Lower leg skin (tissue), 4 donors: ENCODE measurements at regions not wholly inside any gene's neighbourhood (a gene's known extent, or its start where the extent isn't known, plus 50 kb on each side); places are given as distances from the start of the nearest gene placed in this dataset.

ENCODE experiments used
- DNase-seq, 2 donors: peaks; one replicate each; pipeline ENCODE4 v3.0.0-alpha.2; 2019; ENCODE audit warnings: low spot score in 2 of 2
- H3K4me3 ChIP-seq: fragments of 200-600 bp; sonication (generic); 2 replicates; pipeline ENCODE4 v1.5.1; 2017; ENCODE audit warnings: mild to moderate bottlenecking, low read depth; ENCODE audit not compliant: poor library complexity, severe bottlenecking
- CTCF ChIP-seq, 3 donors: fragments of 450-650 bp; IDR thresholded peaks; one replicate each; pipeline ENCODE4 v1.5.1; 2016; ENCODE audit warnings: antibody characterized with exemption in 3 of 3, mild to moderate bottlenecking in 3 of 3, moderate library complexity in 2 of 3
- POLR2A ChIP-seq, 2 donors: fragments of 450-650 bp; IDR thresholded peaks; one replicate each; pipeline ENCODE4 v1.6.1; 2016 to 2017; ENCODE audit warnings: antibody characterized with exemption in 2 of 2, mild to moderate bottlenecking in 1 of 2, moderate library complexity in 1 of 2
- WGBS, 2 donors: methylation state at CpG; one replicate each; pipeline ENCODE4 v1.1.5; 2018; 5-methylcytosine and 5-hydroxymethylcytosine counted together
- intact Hi-C: fragments of 100-400 bp; cut with DNase I; formaldehyde crosslinking; loops from one replicate; pipeline ENCODE4 v1.15.0; 2023; ENCODE audit warnings: low total_unique reads

- TF ChIP-seq POLR2A (IDR thresholded peaks at IDR 0.05) (no peak), CTCF (IDR thresholded peaks at IDR 0.05) (no peak)
- H3K4me3 ChIP-seq, result no peak overlapping the region
- no peak for DNase-seq
- intact Hi-C loops, result no loop called here
- 80 to 82% methylated on average over 3 of the region's 3 CpGs for WGBS, 2 donors
These were observed 814.6 kb downstream of the SLC4A3 start for GRCh38 chr2:220442012-220442411.

- no peak for DNase-seq
- intact Hi-C loops, result no loop called here
- 86 to 88% methylated on average over 2 of the region's 2 CpGs for WGBS, 2 donors
- TF ChIP-seq CTCF (IDR thresholded peaks at IDR 0.05) (no peak), POLR2A (IDR thresholded peaks at IDR 0.05) (no peak)
- H3K4me3 ChIP-seq, result no peak overlapping the region
These were observed 818.1 kb downstream of the SLC4A3 start for GRCh38 chr2:220445429-220446105.

- intact Hi-C loops, result no loop called here
- TF ChIP-seq POLR2A (IDR thresholded peaks at IDR 0.05) (no peak), CTCF (IDR thresholded peaks at IDR 0.05) (no peak)
These were observed 818.8 kb downstream of the SLC4A3 start for GRCh38 chr2:220446106-220446712.

GRCh38 chr2:220450846-220451245 is 823.4 kb downstream of the SLC4A3 start:
- H3K4me3 ChIP-seq, result no peak overlapping the region
- no peak for TF ChIP-seq CTCF (IDR thresholded peaks at IDR 0.05)
- TF ChIP-seq POLR2A (IDR thresholded peaks at IDR 0.05), result no peak
- WGBS, 2 donors, result 53 to 55% methylated on average over 2 of the region's 2 CpGs
- no peak for DNase-seq
- intact Hi-C loops, result no loop called here

More at GRCh38 chr2:220446106-220446712, 818.8 kb downstream of the SLC4A3 start:
- 87 to 88% methylated on average over 8 of the region's 8 CpGs for WGBS, 2 donors
- H3K4me3 ChIP-seq, result no peak overlapping the region
- no peak for DNase-seq

- H3K4me3 ChIP-seq, result no peak overlapping the region
- intact Hi-C loops, result no loop called here
- WGBS, 2 donors, result 70 to 83% methylated on average over 3 of the region's 3 CpGs
- no peak for DNase-seq
- TF ChIP-seq POLR2A (IDR thresholded peaks at IDR 0.05) (no peak), CTCF (IDR thresholded peaks at IDR 0.05) (no peak)
These were observed 824.0 kb downstream of the SLC4A3 start for GRCh38 chr2:220451438-220451837.
